GM04504 (cell line): ENCODE measurements at regions not wholly inside any gene's neighbourhood (a gene's known extent, or its start where the extent isn't known, plus 50 kb on each side); places are given as distances from the start of the nearest gene placed in this dataset.

Experiments
- DNase-seq: peaks from one replicate; pipeline ENCODE4 v3.0.0-alpha.2; 2012; ENCODE audit warnings: low read depth

GRCh38 chr1:228920831-228921230, 185.6 kb downstream of the RHOU start:
- no peak for DNase-seq

GRCh38 chr1:228921481-228921880, 186.2 kb downstream of the RHOU start:
- no peak for DNase-seq

GRCh38 chr1:228922722-228923376, 187.6 kb downstream of the RHOU start:
- no peak for DNase-seq

DNA sequence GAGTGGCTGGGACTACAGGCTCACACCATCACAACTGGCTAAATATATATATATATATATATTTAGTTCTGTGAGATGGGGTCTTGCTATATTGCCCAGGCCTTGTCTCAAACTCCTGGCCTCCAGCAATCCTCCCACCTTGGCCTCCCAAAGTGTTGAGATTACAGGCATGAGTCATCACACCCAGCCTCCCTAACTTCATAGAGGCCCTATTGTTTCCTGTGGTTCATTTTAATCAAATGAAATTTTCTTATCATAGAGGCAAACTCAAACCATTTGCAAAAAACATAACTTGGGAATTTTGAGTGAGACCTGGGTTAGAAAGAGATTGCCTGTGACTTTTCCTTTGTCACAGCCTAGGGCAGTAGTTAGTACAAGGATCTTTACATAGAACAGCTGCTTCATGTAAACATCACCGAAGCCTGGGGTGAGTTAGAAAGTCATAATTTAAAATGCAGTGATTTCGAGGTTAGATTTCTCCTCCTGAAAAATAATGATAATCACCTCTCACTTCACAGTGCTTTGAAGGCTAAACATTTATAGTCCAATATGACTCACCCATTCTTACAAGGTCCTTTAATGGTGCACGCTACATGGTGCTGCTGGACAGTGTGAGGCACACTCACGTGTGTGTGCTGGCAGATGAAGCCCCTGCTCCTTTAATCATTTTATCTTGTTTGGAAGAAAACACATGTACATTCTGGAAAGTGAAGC, 188.9 kb downstream of the RHOU start:
- DNase-seq, result no peak

- no peak for DNase-seq
Measured at GRCh38 chr1:228925691-228926090, 190.4 kb downstream of the RHOU start.

DNA sequence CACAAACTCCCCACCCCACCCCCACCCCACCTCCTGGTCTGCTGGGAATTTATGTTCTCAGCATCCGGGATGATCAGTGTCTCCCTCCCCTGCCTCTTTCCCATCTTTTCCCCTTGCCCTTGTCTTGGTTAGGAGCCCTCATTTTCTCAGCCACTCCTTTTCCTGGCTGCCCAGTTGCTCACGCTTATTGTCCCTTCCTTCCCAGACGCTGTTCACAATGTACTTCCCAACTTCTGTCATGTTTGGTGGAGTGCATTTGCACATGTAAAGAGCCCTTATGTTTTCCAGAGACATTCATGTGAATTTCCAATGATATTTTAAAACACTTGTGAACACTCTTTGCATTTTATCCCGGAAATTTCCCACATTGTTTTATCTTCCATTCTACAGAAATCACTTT, 192.1 kb downstream of the RHOU start:
- no peak for DNase-seq

DNA sequence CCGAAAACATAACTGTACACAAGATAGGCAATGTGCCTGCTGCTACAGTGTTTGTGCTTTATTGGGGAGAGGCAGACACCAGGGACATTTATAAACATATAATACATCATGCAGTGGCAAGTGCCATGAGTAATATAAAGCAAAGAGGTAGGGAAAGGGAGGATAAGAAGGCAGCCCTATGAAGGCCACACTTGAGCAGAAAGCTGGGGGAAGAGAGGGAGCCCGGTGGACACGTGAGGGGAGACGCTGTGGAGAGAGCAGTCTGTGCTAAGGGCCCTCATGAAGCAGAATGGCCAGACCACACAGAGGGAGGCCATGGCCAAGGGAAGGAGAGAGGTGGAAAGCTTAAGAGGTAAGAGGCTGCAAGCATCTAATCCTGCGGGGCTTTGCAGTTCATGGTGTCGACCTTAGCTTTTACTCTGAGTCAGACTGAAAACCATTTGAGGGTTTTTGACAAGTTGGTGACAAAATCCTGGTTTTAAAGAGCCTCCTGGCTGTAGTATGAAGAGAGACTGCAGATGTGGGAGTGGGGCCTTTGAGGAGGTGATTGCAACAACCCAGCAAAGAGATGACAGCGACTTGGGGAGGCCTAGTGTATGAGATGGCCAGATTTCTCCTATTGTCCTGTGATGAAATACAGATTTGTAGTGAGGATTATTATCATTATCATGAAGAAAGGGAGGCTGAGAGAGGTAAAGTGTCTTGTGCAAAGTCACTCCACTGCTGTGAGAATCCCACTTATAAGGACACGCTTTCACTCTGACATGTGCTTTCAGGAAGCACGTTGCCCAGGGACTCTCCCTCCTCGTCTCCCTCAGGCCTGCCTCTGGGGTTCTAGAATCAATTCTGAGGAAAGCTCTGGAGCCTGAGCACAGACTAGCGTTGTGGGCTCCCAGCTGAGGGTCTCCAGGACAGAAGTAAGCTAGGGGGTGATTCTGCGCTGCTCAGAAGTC, 192.9 kb downstream of the RHOU start:
- no peak for DNase-seq

DNA sequence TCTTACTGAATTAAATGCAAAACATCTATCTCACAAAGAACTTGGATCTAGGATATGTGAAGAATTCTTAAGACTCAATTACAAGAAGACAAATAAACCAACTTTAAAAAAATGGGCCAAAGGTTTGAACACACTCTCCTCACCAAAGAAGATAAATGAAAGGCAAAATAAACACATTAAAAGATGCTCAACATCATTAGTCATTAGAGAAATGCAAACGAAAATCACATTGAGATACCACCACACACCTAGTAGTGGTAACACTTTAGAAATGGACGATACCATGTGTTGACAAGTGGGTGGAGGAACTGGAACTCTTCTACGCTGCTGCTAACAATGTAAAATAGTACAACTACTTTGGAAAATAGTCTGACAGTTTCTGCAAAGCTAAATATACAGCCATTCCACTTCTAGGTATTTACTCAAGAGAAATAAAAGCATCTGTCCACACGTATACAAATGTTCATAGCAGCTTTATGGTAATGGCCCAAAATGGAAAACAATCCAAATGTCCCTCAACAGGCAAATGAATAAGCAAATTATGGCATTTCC, 194.3 kb downstream of the RHOU start:
- DNase-seq, result no peak

DNA sequence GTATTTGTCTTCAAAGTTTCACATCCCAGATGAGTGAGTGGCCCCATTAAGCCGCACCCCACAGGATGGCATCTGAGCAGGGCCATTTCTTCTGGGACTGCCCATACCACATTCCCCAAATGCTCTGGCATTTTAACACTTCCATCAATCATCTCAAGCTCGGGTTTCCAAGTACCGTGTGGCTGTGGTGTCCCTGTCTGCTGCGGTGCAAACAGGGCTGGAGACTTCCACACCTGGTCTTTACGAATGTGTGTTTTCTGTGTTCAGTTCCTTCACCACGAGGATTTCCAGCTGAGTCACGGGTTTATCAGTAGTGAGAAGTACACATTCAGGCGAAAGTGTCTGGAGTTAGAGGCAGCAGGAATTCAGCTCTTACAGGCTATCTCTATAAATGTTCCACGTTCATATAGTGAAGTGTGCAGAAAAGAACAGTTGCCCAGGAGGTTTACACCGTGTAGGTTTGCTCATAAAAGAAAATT, 195.2 kb downstream of the RHOU start:
- DNase-seq, result no peak

DNA sequence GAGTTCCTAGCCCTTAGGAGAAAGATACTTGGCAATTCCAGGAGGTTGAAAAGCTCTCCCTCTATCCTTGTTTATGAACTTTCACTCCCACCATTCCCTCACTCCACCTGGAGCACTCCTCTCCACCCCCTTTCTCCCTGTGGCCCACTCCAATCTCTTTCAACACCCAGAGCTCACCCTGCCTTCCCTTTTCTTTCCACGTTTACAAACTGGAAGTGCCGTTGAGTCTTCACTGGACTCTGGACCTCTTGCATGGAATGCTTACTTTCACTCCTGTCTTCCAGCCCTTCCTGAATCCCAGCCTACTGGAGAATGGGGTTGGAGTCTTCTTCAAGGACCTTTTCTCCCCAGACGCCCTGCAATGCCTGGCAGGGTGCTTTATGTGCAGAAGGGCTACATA, 198.5 kb downstream of the RHOU start:
- DNase-seq, result no peak

GRCh38 chr1:228935198-228935663, 200.0 kb downstream of the RHOU start:
- no peak for DNase-seq

DNA sequence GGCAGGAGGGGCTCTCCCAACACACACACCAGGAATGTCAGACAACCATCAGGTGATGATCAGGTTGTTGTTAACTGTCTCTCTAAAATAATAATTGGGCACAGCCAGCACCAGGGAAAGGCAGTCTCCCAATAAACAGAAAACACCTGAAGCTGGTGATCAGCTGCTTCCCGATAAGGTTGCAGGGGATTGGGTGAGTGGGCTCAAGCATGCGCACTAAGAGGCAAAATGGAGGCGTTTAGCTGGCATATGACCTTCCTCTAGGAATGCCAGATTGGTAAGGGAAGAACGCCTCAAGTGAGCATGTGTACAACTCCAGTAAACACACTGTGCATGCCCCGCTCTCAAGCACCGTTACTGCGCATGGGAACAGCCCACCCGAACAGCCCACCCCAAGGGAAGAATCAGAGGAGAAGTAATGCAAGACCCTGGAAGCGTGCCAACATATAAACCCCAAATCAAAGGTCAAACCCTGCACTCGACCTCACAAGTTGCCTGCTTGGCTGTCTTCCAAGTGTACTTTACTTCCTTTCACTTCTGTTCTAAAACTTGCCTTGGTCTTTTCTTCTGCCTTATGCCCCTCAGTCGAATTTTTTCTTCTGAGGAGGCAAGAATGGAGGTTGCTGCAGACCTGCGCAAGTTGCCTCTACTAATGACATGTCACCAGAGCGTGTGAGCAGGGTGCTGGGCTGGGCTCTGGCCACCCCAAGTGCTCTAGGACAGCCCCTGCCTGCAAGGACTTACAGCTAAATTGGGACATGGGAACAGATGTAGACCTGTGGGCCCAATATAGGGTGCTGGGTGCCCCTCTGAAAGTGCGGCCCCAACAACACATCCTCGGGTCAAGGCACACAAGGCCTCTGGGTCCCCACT, 200.8 kb downstream of the RHOU start:
- no peak for DNase-seq

DNA sequence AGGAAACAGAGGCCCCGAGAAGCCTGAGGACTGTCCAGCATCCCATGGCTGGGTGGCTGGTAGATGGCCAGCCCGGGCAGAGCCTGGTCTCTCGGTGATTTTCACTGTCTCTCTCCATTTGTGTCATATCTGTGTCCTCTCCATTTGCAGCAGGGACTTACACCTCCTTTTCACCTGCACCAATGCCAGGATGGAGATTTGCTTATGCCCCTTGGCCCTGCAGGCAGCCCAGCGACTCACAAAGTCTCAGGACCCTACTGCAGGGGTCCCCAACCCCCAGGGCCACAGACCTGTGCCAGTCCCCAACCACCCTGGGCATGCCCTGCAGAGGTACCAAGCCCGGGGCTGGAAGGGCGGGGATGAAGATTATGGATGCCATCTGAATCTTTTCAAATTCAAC, 201.6 kb downstream of the RHOU start:
- no peak for DNase-seq

GRCh38 chr1:228937351-228937750, 202.1 kb downstream of the RHOU start:
- DNase-seq, result no peak

GRCh38 chr1:228937851-228938536, 202.7 kb downstream of the RHOU start:
- no peak for DNase-seq

DNA sequence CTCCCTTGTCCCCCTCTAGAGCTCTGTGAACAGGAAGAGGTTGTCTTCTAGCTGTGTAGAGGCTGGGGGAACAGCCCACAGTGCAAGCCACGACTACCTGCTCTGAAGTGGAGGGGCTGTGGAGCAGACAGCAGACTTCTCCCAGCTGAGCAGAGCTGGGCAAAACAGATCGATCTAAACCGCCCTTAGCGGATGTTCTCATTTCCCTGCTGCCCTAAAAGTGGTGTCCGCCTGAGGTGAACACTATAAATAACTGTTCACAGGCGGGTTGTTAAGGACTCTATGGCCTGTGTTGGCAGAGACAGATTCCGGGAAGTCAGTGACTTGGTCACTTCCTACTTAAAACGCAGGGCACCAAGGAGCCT, 203.2 kb downstream of the RHOU start:
- no peak for DNase-seq

- no peak for DNase-seq
Measured at GRCh38 chr1:228939001-228939691, 203.9 kb downstream of the RHOU start.

DNA sequence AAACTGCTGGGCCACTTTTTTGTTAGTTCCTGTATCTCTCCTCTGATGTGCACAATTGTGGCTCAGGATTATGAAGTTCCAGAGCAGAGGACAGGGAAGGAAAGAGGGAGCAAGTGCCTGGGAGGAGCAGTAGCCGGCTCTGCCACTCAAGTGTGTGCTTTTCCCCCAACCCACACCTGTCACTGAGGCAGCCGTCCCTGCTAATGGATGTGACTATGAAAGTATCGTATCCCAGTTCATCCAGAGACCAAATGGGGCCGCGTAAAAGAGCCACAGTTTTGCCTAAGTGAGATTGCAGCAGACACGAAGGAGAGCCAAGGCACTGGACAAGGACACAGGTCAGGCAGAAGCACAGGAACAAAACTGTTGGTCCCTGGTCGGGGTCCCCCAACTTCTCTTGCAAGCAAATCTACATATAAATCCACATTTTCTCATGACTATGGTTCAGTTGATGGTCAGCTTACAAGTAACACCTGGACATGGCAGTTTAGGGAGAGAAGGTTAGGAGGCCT, 204.7 kb downstream of the RHOU start:
- no peak for DNase-seq

DNA sequence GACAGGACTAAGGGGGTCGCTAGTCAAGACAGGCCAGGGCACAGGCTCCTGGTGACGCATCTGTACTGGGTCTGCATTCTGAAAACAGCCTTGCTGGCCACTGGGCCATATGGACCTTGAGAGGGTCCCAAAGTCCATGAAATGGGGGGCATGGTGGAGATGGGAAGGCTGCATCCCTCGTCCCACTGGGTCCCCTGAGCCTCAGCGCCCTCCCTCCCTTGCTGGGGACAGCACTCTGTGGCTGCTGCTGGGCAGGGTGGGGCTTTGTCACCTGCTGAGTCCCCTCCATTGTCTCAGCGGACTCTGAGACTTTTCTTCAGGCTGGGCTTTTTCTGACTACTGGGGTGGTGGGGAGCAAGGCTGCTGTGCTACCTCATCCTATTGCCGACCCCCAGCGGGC, 205.2 kb downstream of the RHOU start:
- DNase-seq, result no peak

GRCh38 chr1:228940926-228941325, 205.6 kb downstream of the RHOU start:
- no peak for DNase-seq
